Eye (tissue), 1 donor: ENCODE measurements at regions not wholly inside any gene's neighbourhood (a gene's known extent, or its start where the extent isn't known, plus 50 kb on each side); places are given as distances from the start of the nearest gene placed in this dataset.
A peak's percentile ranks its signal among the peaks of the same experiment; 100 is the strongest.
"Not testable (repeated sequence)": the region's sequence is repeated elsewhere in the genome, so short reads cannot be mapped to it uniquely, and the experiment has no call there.

Experiments
- DNase-seq: peaks from one replicate; pipeline ENCODE4 v3.0.0-alpha.2; 2015

GRCh38 chr10:70967591-70968587 is 79.5 kb upstream of the PCBD1 start:
- DNase-seq = peak; percentile 68

- no peak for DNase-seq
These were observed 80.8 kb upstream of the PCBD1 start for GRCh38 chr10:70969188-70969587.

GRCh38 chr10:70970830-70971229 is 82.5 kb upstream of the PCBD1 start:
- DNase-seq = no peak

GRCh38 chr10:70973275-70973674 is 84.9 kb upstream of the PCBD1 start:
- DNase-seq = no peak

GRCh38 chr10:70974351-70974901 is 86.1 kb upstream of the PCBD1 start:
- no peak for DNase-seq

- DNase-seq = no peak
These were observed 86.6 kb upstream of the PCBD1 start for GRCh38 chr10:70974920-70975319.

- DNase-seq = no peak
These were observed 87.8 kb upstream of the PCBD1 start for GRCh38 chr10:70976063-70976695.

GRCh38 chr10:70977625-70978024 is 89.3 kb upstream of the PCBD1 start:
- no peak for DNase-seq

- no peak for DNase-seq
These were observed 89.8 kb upstream of the PCBD1 start for GRCh38 chr10:70978181-70978580.

- no peak for DNase-seq
These were observed 90.6 kb upstream of the PCBD1 start for GRCh38 chr10:70978816-70979480.

GRCh38 chr10:70980687-70981086 is 92.3 kb upstream of the PCBD1 start:
- DNase-seq = no peak

- no peak for DNase-seq
These were observed 92.9 kb upstream of the PCBD1 start for GRCh38 chr10:70981171-70981836.

GRCh38 chr10:70981936-70982335 is 93.6 kb upstream of the PCBD1 start:
- DNase-seq = no peak

- DNase-seq = no peak
These were observed 94.1 kb upstream of the PCBD1 start for GRCh38 chr10:70982443-70982842.

- no peak for DNase-seq
These were observed 96.8 kb upstream of the PCBD1 start for GRCh38 chr10:70984986-70985722.

- no peak for DNase-seq
These were observed 97.7 kb upstream of the PCBD1 start for GRCh38 chr10:70985824-70986622.

- no peak for DNase-seq
These were observed 98.2 kb upstream of the PCBD1 start for GRCh38 chr10:70986623-70986950.

- no peak for DNase-seq
These were observed 99.2 kb upstream of the PCBD1 start for GRCh38 chr10:70987396-70988130.

GRCh38 chr10:70990156-70990555 is 101.8 kb upstream of the PCBD1 start:
- DNase-seq = not testable (repeated sequence)

GRCh38 chr10:70990681-70991080 is 102.3 kb upstream of the PCBD1 start:
- no peak for DNase-seq
